ENCODE measurements at regions not wholly inside any gene's neighbourhood (a gene's known extent, or its start where the extent isn't known, plus 50 kb on each side); places are given as distances from the start of the nearest gene placed in this dataset.

GRCh38 chr9:6153425-6153824 lies 62.2 kb upstream of the IL33 start:
- no peak for TF ChIP-seq CTCF (IDR thresholded peaks at IDR 0.05)
- no peak for TF ChIP-seq EZH2 (IDR thresholded peaks at IDR 0.05)
- no peak for TF ChIP-seq EZH2phosphoT487 (IDR thresholded peaks at IDR 0.05)
